ENCODE measurements at regions not wholly inside any gene's neighbourhood (a gene's known extent, or its start where the extent isn't known, plus 50 kb on each side); places are given as distances from the start of the nearest gene placed in this dataset.
"Not testable (repeated sequence)": the region's sequence is repeated elsewhere in the genome, so short reads cannot be mapped to it uniquely, and the experiment has no call there.

- DNase-seq (ENCODE audit: low spot score) = no peak
These were observed 131.9 kb downstream of the MRPL36 start for GRCh38 chr5:1667648-1668140.

DNA sequence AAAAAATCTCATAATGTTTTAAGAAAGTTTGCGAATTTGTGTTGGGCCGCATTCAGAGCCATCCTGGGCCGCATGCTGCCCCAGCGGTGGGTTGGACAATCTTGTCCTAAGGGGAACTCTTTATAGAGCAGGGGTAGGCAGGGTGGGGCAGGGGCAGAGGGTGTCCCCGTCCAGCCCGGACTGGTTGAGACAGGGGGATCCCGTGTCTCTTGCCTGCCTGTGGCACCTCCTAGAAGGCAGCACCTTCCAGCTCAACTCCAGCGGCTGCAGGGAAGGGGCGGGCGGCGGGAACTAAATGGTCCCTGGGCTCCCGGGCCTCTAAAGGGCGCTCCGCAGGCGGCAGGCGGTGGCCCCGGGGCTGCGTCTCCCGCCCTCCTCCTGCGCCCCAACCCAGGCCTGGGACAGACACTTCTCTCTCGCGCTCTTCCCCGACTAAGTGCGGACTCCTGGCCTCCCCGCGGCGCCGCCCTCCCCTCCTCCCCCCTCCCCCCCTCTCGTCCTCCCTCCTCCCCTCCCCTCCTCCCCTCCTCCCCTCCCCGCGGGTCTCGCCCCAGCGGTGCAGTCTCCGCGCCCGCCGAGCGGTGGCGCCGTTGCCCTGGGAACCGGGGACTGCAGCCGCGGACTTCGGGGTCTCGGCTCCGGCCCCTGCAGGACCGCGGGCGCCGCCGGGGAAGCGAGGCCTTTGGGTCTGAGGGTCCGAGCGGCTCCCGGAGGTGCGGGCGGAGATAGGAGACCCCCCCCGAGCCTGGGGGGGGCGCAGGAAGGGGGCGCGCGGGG is 132.6 kb downstream of the MRPL36 start:
- DNase-seq (ENCODE audit: low spot score) = no peak

DNA sequence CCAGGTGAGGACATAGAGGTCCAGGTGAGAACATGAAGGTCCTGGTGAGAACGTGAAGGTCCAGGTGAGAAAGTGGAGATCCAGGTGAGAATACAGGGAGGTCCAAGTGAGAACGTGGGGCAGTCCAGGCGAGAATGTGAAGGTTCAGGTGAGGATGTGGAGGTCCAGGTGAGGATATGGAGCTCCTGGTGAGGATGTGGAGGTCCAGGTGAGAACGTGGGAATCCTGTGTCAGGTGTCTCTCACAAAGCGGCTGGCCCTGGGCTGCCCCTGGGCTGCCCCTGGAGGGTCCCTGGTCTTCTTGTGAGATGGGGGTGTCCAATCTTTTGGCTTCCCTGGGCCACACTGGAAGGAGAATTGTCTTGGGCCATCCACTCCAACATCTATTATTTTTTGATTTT is 133.4 kb downstream of the MRPL36 start:
- no peak for DNase-seq (ENCODE audit: low spot score)

DNA sequence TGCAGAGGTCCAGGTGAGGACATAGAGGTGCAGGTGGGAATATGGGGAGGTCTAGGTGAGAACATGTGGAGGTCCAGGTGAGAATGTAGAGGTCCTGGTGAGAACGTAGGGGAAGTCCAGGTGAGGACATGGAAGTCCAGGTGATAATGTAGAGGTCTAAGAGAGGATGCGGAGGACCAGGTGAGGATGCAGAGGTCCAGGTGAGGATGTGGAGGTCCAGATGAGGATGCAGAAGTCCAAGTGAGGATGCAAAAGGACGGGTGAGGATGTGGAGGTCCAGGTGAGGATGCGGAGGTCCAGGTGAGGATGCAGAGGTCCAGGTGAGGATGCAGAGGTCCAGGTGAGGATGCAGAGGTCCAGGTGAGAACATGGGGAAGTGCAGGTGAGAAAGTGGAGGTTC is 133.8 kb downstream of the MRPL36 start:
- no peak for DNase-seq (ENCODE audit: low spot score)

GRCh38 chr5:1665231-1665630 is 134.4 kb downstream of the MRPL36 start:
- DNase-seq (ENCODE audit: low spot score) = no peak

GRCh38 chr5:1663186-1663585 is 136.5 kb downstream of the MRPL36 start:
- DNase-seq (ENCODE audit: low spot score) = no peak

- DNase-seq (ENCODE audit: low spot score) = no peak
These were observed 137.0 kb downstream of the MRPL36 start for GRCh38 chr5:1662559-1663085.

DNA sequence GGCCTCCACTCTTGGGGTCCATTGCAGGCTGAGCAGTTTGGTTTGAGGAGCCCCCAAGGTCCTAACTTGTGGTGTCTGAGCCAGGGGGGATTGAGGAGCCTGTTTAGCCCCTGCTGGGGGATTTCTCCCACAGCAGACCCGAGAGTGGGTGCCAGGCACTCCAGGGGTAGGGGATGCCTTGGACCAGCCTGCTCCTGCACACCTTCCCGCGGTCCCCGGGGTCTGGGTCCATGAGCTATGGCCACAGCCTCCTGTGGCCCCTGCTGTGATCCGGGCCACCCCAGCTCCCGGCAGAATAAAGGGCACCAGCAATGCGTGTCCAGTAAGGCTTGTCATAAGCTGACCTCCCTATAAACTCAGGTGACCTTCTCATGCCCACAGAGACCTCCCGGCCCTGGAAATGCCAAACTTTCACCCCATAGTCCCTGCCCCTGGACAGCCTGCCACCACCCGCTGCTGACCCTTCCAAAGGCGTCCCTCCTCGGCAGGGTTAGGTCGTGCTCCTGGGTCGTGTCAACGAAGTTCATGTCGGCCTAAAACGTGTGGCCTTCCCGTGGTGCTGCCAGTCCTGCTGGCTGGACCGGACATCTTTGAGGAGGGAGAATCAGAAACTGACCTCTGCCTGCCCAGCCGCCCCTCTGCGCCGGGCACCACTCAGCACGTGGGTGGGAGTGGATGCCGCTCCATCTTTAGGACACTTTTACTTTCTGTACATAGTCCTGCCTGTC is 137.6 kb downstream of the MRPL36 start:
- DNase-seq (ENCODE audit: low spot score) = no peak

DNA sequence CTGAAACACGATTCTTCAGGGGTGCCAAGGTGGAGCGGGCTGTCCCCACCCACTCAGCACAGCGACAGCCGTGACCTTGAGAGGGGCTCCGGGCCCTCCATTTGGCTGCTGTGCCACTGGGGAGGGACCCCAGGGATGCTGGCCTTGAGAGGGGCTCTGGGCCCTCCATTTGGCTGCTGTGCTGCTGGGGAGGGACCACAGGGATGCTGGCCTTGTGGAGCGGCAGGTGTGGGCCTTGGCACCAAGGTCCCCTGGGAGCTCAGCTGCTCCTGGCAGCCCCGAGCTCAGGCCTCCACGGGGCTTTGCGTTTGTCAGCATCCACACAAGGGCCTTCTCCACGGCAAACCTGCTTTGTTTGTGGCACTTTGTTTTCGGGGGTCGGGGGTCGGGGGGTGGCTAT is 137.6 kb upstream of the LPCAT1 start:
- DNase-seq (ENCODE audit: low spot score) = no peak

- no peak for DNase-seq (ENCODE audit: low spot score)
These were observed 136.8 kb upstream of the LPCAT1 start for GRCh38 chr5:1660511-1660910.

DNA sequence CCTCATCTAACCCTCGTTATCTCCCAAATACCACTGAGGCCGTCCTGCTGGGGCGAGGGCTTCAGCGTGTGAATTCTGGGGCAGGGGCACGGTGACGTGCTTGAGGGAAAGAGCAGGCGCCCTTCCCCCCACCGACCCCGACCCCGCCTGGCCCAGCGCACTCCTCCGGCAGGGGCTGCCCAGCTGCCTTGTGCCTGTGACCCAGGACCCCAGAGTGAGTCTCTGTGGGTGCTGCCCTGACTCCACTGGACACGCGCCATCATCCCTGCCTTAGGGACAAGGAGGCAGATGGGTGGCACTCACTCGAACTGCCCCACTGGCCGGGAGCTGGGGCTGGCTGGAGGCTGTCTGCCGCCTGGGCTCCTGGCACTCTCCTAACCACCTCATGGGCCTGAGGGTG is 136.2 kb upstream of the LPCAT1 start:
- no peak for DNase-seq (ENCODE audit: low spot score)

GRCh38 chr5:1659100-1659981 is 135.6 kb upstream of the LPCAT1 start:
- DNase-seq (ENCODE audit: low spot score) = no peak

DNA sequence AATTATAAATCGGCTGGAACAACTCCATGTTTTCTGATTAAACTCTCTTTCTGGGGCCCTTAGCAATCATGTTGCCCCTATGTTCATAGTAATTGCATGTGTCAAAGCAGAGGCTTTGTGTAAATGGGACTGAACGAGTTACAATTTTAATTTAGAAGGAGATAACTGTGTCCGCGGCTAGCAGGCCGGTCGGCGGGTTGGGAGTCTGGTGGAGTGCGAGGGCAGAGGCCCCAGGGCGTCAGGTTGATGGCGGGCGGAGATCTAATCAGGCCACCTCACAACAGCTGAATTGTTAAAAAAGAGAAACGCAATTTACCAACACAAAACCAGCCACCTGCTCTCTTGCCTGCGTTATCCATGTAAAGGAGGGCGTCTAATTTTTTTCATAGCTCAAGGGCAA is 134.9 kb upstream of the LPCAT1 start:
- DNase-seq (ENCODE audit: low spot score) = no peak

- DNase-seq (ENCODE audit: low spot score) = no peak
These were observed 133.5 kb upstream of the LPCAT1 start for GRCh38 chr5:1657161-1657741.

DNA sequence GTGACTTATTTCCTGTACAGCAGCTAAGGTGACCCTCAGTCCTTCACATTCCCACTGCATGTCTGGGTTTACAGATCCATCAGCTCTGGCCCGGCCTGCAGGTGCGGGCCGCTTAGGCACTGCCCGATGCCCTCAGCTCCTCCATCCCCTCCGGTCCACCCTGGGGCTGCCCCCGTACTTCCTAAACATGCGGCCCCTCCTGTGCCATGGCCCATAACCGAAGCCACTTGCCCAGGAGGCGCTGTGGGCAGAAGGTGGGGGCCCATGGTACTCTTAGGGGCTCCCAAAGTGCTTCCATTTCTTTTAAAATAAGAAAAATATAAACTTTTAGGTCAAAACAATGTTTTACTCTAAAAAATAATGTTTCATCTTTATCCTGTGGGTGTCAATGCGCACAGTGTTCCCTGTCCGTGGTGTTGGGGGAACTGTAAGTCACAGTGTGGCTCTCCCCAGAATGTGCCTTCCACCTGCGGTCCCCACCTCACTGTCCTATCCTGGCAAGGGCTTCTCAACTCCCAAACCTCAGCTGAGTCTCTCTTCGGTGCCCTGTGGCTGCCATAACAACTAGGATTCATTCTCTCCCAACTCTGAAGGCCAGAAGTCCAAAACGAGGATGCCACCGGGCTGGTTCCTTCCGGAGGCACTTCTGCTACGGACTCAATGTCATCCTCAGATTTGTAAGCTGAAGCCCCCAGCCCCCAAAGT is 132.7 kb upstream of the LPCAT1 start:
- no peak for DNase-seq (ENCODE audit: low spot score)

DNA sequence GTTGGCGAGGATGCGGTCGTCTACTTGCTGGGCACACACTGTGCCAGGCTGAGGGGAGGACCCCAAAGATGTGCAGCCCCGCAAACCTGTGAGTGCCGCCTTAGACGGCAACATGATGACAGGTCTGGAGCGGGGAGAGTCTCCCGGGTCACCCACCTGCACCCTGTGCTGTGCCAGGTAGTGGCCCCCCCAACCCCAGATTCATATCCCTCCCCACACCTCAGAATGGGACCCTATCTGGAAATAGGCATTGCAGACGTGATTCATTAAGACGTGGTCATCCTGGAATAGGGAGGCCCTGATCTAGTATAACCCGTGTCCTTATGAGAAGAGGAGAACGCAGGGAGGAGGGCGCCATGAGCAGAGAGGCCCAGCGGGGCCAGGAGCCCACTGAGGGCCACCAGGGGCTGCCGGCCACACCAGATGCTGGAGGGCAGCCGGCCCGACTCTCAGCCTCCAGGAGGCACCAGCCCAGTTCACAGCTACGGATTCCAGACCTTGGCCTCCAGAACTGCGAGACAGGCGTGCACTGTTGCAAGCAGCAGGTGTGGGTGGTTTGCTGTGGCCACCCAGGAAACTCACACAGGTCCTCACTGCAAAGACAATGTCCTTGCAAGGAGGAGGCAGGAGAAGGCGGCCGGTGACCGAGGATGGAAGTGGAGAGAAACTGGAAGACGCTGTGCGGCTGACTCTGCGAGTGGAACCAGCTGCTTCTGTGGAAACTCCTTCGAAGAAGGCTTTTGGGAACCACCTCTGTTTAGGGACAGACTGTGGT is 131.9 kb upstream of the LPCAT1 start:
- DNase-seq (ENCODE audit: low spot score) = no peak

DNA sequence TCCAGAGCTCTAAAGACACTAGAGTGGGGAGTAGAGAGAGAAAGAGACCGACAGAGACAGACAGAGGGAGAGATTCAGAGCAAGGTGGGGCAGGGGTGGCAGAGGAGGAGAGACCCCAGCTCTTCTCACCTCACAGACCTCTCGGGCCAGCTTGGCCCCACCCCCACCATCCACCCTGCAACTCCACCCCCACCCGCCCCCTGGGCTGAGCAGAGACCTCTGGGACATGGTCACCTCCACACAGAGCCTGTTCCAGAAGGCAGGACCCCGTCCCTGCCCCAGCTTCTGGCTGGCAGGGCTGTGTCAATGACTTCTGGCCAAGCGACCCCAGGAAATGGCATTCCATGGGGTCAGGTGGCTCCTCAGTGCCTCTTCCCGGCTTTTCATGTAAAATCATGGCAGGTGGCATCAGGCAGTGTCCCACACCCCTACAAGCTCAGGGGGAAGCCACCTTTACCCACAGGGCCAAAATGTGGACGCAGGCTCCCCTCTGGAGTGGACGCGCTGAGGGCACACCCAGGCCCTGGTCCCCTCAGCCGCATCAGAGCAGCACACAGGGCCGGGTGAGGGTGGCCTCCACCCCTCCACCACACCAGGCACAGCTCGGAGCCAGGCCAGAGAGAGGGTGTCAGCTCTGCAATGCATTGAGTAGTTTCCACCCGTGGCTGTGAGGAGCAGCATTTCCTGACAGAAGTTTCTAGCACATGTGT is 131.2 kb upstream of the LPCAT1 start:
- no peak for DNase-seq (ENCODE audit: low spot score)

- DNase-seq (ENCODE audit: low spot score) = not testable (repeated sequence)
These were observed 130.2 kb upstream of the LPCAT1 start for GRCh38 chr5:1653698-1654651.

All from SW480 (cell line).